Thoracic aorta (tissue), 2 donors: ENCODE measurements at regions not wholly inside any gene's neighbourhood (a gene's known extent, or its start where the extent isn't known, plus 50 kb on each side); places are given as distances from the start of the nearest gene placed in this dataset.

Source experiments
- ATAC-seq: fragments of 150-250 bp; one replicate; pipeline ENCODE4 v1.8.0; 2017; ENCODE audit warnings: low read depth; ENCODE audit not compliant: insufficient number of reproducible peaks, low FRiP score
- DNase-seq: peaks from one replicate; pipeline ENCODE4 v3.0.0-alpha.2; 2020; ENCODE audit warnings: low spot score
- H3K27ac ChIP-seq, 2 donors: fragments of 200-600 bp; sonication (generic); 1 replicate in 1 of 2; 2 replicates in 1 of 2; pipeline ENCODE4 v1.5.1; 2016; ENCODE audit warnings: mild to moderate bottlenecking in 2 of 2, moderate library complexity in 2 of 2
- H3K27me3 ChIP-seq: fragments of 200-600 bp; sonication (generic); replicated peaks from 2 replicates; pipeline ENCODE4 v1.6.0; 2016; ENCODE audit warnings: mild to moderate bottlenecking; ENCODE audit not compliant: insufficient read depth
- H3K36me3 ChIP-seq: fragments of 200-600 bp; sonication (generic); one replicate; pipeline ENCODE4 v1.5.1; 2016
- H3K4me1 ChIP-seq, 2 donors: fragments of 200-600 bp; sonication (generic); 1 replicate in 1 of 2; 2 replicates in 1 of 2; pipeline versions ENCODE4 v1.5.1 to v1.6.0; 2016; ENCODE audit warnings: low read depth in 2 of 2, mild to moderate bottlenecking in 1 of 2; ENCODE audit not compliant: control insufficient read depth in 1 of 2
- H3K4me3 ChIP-seq: fragments of 200-600 bp; sonication (generic); 2 replicates; pipeline ENCODE4 v1.5.1; 2016; ENCODE audit warnings: mild to moderate bottlenecking
- H3K9me3 ChIP-seq: fragments of 200-600 bp; sonication (generic); 2 replicates; pipeline ENCODE4 v1.5.1; 2016
- CTCF ChIP-seq: fragments of 200-600 bp; sonication (generic); IDR thresholded peaks from one replicate; pipeline ENCODE4 v1.5.1; 2019; ENCODE audit warnings: antibody characterized with exemption

GRCh38 chr3:181176601-181177000 is 187.1 kb upstream of the DNAJC19 start:
- Histone ChIP-seq H3K27ac (no peak overlapping the region), H3K27me3 (no peaks in the 10 kb centered on the region), H3K4me3 (no peak overlapping the region), H3K9me3 (no peaks in the 10 kb centered on the region), H3K36me3 (no peaks in the 10 kb centered on the region), H3K4me1 (no peaks in the 10 kb centered on the region)
- TF ChIP-seq CTCF, result no peak
- ATAC-seq, result no peak
- peak; percentile 7 for DNase-seq

- no peak for TF ChIP-seq CTCF
- no peaks in the 10 kb centered on the region for H3K9me3 ChIP-seq
- no peak for ATAC-seq
- no peak overlapping the region for H3K4me3 ChIP-seq
- no peaks in the 10 kb centered on the region for H3K4me1 ChIP-seq
- no peaks in the 10 kb centered on the region for H3K27me3 ChIP-seq
- no peak overlapping the region for H3K27ac ChIP-seq
- DNase-seq, result no peak
- no peaks in the 10 kb centered on the region for H3K36me3 ChIP-seq
These were observed 185.2 kb upstream of the DNAJC19 start for GRCh38 chr3:181174676-181175233.

- H3K36me3 ChIP-seq, result no peaks in the 10 kb centered on the region
- no peaks in the 10 kb centered on the region for H3K9me3 ChIP-seq
- no peak for ATAC-seq
- no peak for DNase-seq
- no peak overlapping the region for H3K27ac ChIP-seq
- H3K27me3 ChIP-seq, result no peaks in the 10 kb centered on the region
- H3K4me3 ChIP-seq, result no peak overlapping the region
- no peak for TF ChIP-seq CTCF
- H3K4me1 ChIP-seq, result no peaks in the 10 kb centered on the region
These were observed 184.5 kb upstream of the DNAJC19 start for GRCh38 chr3:181174022-181174421.

- Histone ChIP-seq H3K27ac (no peak overlapping the region), H3K9me3 (no peaks in the 10 kb centered on the region), H3K4me1 (no peaks in the 10 kb centered on the region), H3K27me3 (no peaks in the 10 kb centered on the region), H3K36me3 (no peaks in the 10 kb centered on the region), H3K4me3 (no peak overlapping the region)
- no peak for TF ChIP-seq CTCF
- ATAC-seq (no peak), DNase-seq (no peak)
These were observed 183.7 kb upstream of the DNAJC19 start for GRCh38 chr3:181173227-181173626.

GRCh38 chr3:181134873-181135272 is 145.3 kb upstream of the DNAJC19 start:
- no peak for ATAC-seq

More at GRCh38 chr3:181134873-181135272, 145.3 kb upstream of the DNAJC19 start:
- Histone ChIP-seq H3K9me3 (no peaks in the 10 kb centered on the region), H3K4me1 (no peaks in the 10 kb centered on the region), H3K27ac (no peak overlapping the region), H3K4me3 (no peak overlapping the region), H3K27me3 (no peaks in the 10 kb centered on the region), H3K36me3 (no peaks in the 10 kb centered on the region)
- TF ChIP-seq CTCF, result no peak
- DNase-seq, result no peak
